Peyer's patch (tissue), 4 donors: ENCODE measurements at regions not wholly inside any gene's neighbourhood (a gene's known extent, or its start where the extent isn't known, plus 50 kb on each side); places are given as distances from the start of the nearest gene placed in this dataset.
"Not testable (repeated sequence)": the region's sequence is repeated elsewhere in the genome, so short reads cannot be mapped to it uniquely, and the experiment has no call there.

Source experiments
- DNase-seq, 3 donors: peaks; one replicate each; pipeline ENCODE4 v3.0.0-alpha.2; 2017 to 2019
- H3K27ac ChIP-seq, 4 donors: fragments of 200-600 bp; sonication (generic); one replicate each; pipeline ENCODE4 v1.5.1; 2016 to 2019
- H3K27me3 ChIP-seq, 2 donors: fragments of 200-600 bp; sonication (generic); one replicate each; pipeline ENCODE4 v1.5.1; 2019
- H3K36me3 ChIP-seq, 3 donors: fragments of 200-600 bp; sonication (generic); one replicate each; pipeline ENCODE4 v1.5.1; 2016 to 2019
- H3K4me1 ChIP-seq, 4 donors: fragments of 200-600 bp; sonication (generic); one replicate each; pipeline ENCODE4 v1.5.1; 2016 to 2019
- H3K4me3 ChIP-seq, 4 donors: fragments of 200-600 bp; sonication (generic); 1 replicate in 3 of 4; 2 replicates in 1 of 4; pipeline ENCODE4 v1.5.1; 2016 to 2019; ENCODE audit warnings: mild to moderate bottlenecking in 1 of 4
- H3K9me3 ChIP-seq, 4 donors: fragments of 200-600 bp; sonication (generic); one replicate each; pipeline ENCODE4 v1.5.1; 2016 to 2019; ENCODE audit warnings: mild to moderate bottlenecking in 1 of 4
- CTCF ChIP-seq, 6 experiments: fragments of 450-650 bp in 4 of 6; fragments of 200-600 bp in 2 of 6; sonication (generic) in 1 of 6; IDR thresholded peaks; one replicate each; pipeline ENCODE4 v1.5.1; 2017 to 2019; ENCODE audit warnings: antibody characterized with exemption in 6 of 6, mild to moderate bottlenecking in 3 of 6, moderate library complexity in 1 of 6
- POLR2A ChIP-seq, 2 donors: fragments of 450-650 bp; IDR thresholded peaks; one replicate each; pipeline ENCODE4 v1.5.1; 2017; ENCODE audit warnings: antibody characterized with exemption in 2 of 2, mild to moderate bottlenecking in 2 of 2, moderate library complexity in 2 of 2

GRCh38 chrX:38961936-38962335, 160.7 kb downstream of the MID1IP1 start:
- Histone ChIP-seq H3K36me3 (no peaks in the 10 kb centered on the region), H3K4me1 (no peaks in the 10 kb centered on the region), H3K4me3 (no peak overlapping the region), H3K9me3 (no peaks in the 10 kb centered on the region), H3K27ac (no peak overlapping the region), H3K27me3 (no peaks in the 10 kb centered on the region)
- DNase-seq: no peak
- TF ChIP-seq POLR2A (IDR thresholded peaks at IDR 0.05): no peak
- TF ChIP-seq CTCF (IDR thresholded peaks at IDR 0.05): no peak

- not testable (repeated sequence) for H3K4me3 ChIP-seq, H3K27me3 ChIP-seq, DNase-seq, H3K36me3 ChIP-seq, H3K27ac ChIP-seq, H3K9me3 ChIP-seq, H3K4me1 ChIP-seq
Measured at GRCh38 chrX:38963244-38963643, 162.0 kb downstream of the MID1IP1 start.

- no peaks in the 10 kb centered on the region for H3K27me3 ChIP-seq
- H3K4me3 ChIP-seq: no peak overlapping the region
- no peaks in the 10 kb centered on the region for H3K36me3 ChIP-seq
- DNase-seq: no peak
- no peaks in the 10 kb centered on the region for H3K9me3 ChIP-seq
- no peak overlapping the region for H3K27ac ChIP-seq
- TF ChIP-seq POLR2A (IDR thresholded peaks at IDR 0.05): no peak
- no peaks in the 10 kb centered on the region for H3K4me1 ChIP-seq
Measured at GRCh38 chrX:38965888-38966287, 164.6 kb downstream of the MID1IP1 start.

GRCh38 chrX:38968344-38969216, 167.3 kb downstream of the MID1IP1 start:
- no peak for DNase-seq
- no peaks in the 10 kb centered on the region for H3K27me3 ChIP-seq
- no peak for TF ChIP-seq CTCF (IDR thresholded peaks at IDR 0.05)
- TF ChIP-seq POLR2A (IDR thresholded peaks at IDR 0.05): no peak
- H3K9me3 ChIP-seq: no peaks in the 10 kb centered on the region
- no peak overlapping the region for H3K4me3 ChIP-seq
- H3K36me3 ChIP-seq: no peaks in the 10 kb centered on the region
- H3K4me1 ChIP-seq: no peaks in the 10 kb centered on the region
- H3K27ac ChIP-seq: peak overlapping the region in 1 of 4 donors; percentile 17

- no peak overlapping the region for H3K27ac ChIP-seq
- TF ChIP-seq CTCF (IDR thresholded peaks at IDR 0.05): no peak
- no peak for TF ChIP-seq POLR2A (IDR thresholded peaks at IDR 0.05)
- DNase-seq: no peak
- no peak overlapping the region for H3K4me3 ChIP-seq
- H3K36me3 ChIP-seq: no peaks in the 10 kb centered on the region
- no peaks in the 10 kb centered on the region for H3K4me1 ChIP-seq
- no peaks in the 10 kb centered on the region for H3K9me3 ChIP-seq
- no peaks in the 10 kb centered on the region for H3K27me3 ChIP-seq
Measured at GRCh38 chrX:38970074-38970473, 168.8 kb downstream of the MID1IP1 start.

GRCh38 chrX:38970845-38971244, 169.6 kb downstream of the MID1IP1 start:
- DNase-seq: no peak
- Histone ChIP-seq H3K27me3 (no peaks in the 10 kb centered on the region), H3K27ac (no peak overlapping the region), H3K36me3 (no peaks in the 10 kb centered on the region), H3K4me3 (no peak overlapping the region), H3K9me3 (no peaks in the 10 kb centered on the region), H3K4me1 (no peaks in the 10 kb centered on the region)
- TF ChIP-seq POLR2A (IDR thresholded peaks at IDR 0.05): no peak
- TF ChIP-seq CTCF (IDR thresholded peaks at IDR 0.05): no peak
